K562 (cell line): ENCODE measurements at regions not wholly inside any gene's neighbourhood (a gene's known extent, or its start where the extent isn't known, plus 50 kb on each side); places are given as distances from the start of the nearest gene placed in this dataset.
A peak's percentile ranks its signal among the peaks of the same experiment; 100 is the strongest.

Experiments used
- CCNT2 ChIP-seq: IDR thresholded peaks from 2 replicates; pipeline ENCODE4 v1.6.1; 2011; ENCODE audit warnings: borderline replicate concordance, low read depth, mild to moderate bottlenecking, moderate library complexity, mixed read lengths, low read length; ENCODE audit not compliant: insufficient read length; ENCODE audit errors: extremely low read depth
- GTF2A2 ChIP-seq: IDR thresholded peaks from 2 replicates; pipeline ENCODE4 v1.6.1; 2016; ENCODE audit warnings: mild to moderate bottlenecking, missing genetic modification characterization, missing compliant biosample characterization
- MTA1 ChIP-seq: fragments of 450-650 bp; IDR thresholded peaks from 2 replicates; pipeline ENCODE4 v1.6.1; 2017; ENCODE audit warnings: borderline replicate concordance
- MTA3 ChIP-seq: fragments of 450-650 bp; formaldehyde crosslinking; IDR thresholded peaks from 2 replicates; pipeline ENCODE4 v1.6.1; 2017; ENCODE audit warnings: mild to moderate bottlenecking, borderline replicate concordance
- POLR2H ChIP-seq: IDR thresholded peaks from 2 replicates; pipeline ENCODE4 v1.6.1; 2016; ENCODE audit warnings: missing genetic modification characterization, low read depth, mild to moderate bottlenecking, control low read depth, missing compliant biosample characterization, moderate library complexity
- SMAD2 ChIP-seq: fragments of 150-350 bp; IDR thresholded peaks from 2 replicates; pipeline ENCODE4 v1.6.1; 2014; ENCODE audit warnings: low read depth, mild to moderate bottlenecking, low read length
- TCF3 ChIP-seq: sonication (generic); formaldehyde crosslinking; IDR thresholded peaks from 2 replicates; pipeline ENCODE4 v1.4.0; 2020; ENCODE audit warnings: mild to moderate bottlenecking, missing genetic modification reagents
- ZNF134 ChIP-seq: fragments of 250-450 bp; sonication (Bioruptor Pico); conservative IDR thresholded peaks from 2 replicates; pipeline ENCODE4 v1.4.0; 2020
- ZNF146 ChIP-seq: IDR thresholded peaks from one replicate; pipeline ENCODE4 v1.6.1; 2018; ENCODE audit warnings: missing compliant biosample characterization; ENCODE audit not compliant: unreplicated experiment
- ZNF184 ChIP-seq: sonication (generic); formaldehyde crosslinking; IDR thresholded peaks from 2 replicates; pipeline ENCODE4 v1.5.0; 2020; ENCODE audit warnings: missing genetic modification reagents
- ZNF696 ChIP-seq: fragments of 250-450 bp; sonication (Bioruptor Pico); conservative IDR thresholded peaks from 2 replicates; pipeline ENCODE4 v1.4.0; 2020; ENCODE audit warnings: mild to moderate bottlenecking, moderate library complexity
- ZNF766 ChIP-seq: fragments of 200-800 bp; sonication (Bioruptor generic); conservative IDR thresholded peaks from 2 replicates; pipeline ENCODE4 v1.6.1; 2016; ENCODE audit warnings: missing genetic modification characterization, missing compliant biosample characterization
- TF ChIP-seq, protein P1 (sequence below): fragments of 250-450 bp; sonication (Bioruptor Pico); IDR thresholded peaks from 2 replicates; pipeline ENCODE4 v1.9.0; 2021; ENCODE audit warnings: mild to moderate bottlenecking, inconsistent platforms
- TF ChIP-seq, protein P2 (sequence below): fragments of 450-650 bp; IDR thresholded peaks from 2 replicates; pipeline ENCODE4 v1.6.1; 2016; ENCODE audit warnings: low read depth
- TF ChIP-seq, protein P3 (sequence below): sonication (generic); formaldehyde crosslinking; IDR thresholded peaks from 2 replicates; pipeline ENCODE4 v1.8.1; 2022; ENCODE audit warnings: missing genetic modification reagents

DNA sequence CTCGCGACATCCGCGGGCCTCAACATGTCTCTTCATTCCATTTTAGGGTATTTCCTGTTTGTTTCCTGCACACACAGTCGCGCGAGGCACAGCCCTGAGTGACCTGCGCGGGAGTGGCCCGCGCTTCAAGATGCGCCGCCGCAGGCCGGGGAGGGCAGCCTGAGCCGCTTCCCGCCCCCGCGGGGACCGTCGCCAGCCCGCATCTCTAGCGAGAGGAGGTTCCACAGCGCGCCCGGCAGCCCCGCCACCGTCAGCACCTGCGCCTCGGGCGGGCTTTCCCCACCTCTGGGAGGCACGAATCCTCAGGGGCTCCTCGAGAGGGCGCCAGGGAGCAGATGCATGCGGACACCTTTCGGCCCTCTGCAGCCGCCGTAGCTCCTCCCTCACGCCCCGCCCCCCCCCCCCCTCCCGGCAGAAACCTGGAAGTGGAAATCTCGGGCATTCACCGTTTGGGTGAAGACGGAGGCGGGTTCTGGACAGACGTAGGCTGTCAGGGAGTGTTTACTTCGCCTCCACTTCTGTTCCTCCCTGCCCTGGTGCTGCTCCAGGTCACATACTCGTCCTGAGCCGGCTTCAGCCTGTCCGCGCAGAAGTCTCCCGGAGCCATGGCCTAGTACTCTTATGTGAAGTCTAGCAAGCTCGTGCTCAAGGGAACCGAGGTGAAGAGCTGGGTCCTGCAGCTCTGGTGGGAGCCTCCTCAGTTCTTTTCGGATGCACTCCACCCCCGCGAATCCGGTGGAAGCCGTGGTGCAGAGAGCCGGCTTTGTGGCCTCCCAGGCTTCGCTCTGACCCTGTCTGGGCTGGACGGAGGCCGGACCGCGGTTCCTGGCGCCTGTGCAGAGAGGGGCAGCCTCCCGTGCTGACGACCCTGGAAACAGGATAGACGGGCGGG is 880.5 kb upstream of the DEFB115 start (continued):
- TF ChIP-seq, protein P1, sequence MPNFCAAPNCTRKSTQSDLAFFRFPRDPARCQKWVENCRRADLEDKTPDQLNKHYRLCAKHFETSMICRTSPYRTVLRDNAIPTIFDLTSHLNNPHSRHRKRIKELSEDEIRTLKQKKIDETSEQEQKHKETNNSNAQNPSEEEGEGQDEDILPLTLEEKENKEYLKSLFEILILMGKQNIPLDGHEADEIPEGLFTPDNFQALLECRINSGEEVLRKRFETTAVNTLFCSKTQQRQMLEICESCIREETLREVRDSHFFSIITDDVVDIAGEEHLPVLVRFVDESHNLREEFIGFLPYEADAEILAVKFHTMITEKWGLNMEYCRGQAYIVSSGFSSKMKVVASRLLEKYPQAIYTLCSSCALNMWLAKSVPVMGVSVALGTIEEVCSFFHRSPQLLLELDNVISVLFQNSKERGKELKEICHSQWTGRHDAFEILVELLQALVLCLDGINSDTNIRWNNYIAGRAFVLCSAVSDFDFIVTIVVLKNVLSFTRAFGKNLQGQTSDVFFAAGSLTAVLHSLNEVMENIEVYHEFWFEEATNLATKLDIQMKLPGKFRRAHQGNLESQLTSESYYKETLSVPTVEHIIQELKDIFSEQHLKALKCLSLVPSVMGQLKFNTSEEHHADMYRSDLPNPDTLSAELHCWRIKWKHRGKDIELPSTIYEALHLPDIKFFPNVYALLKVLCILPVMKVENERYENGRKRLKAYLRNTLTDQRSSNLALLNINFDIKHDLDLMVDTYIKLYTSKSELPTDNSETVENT (CRISPR knock-in tag): no peak
- no peak for TF ChIP-seq ZNF184 (CRISPR knock-in tag)
- TF ChIP-seq ZNF134 (CRISPR knock-in tag): no peak
- no peak for TF ChIP-seq GTF2A2 (tag)
- TF ChIP-seq, protein P2, sequence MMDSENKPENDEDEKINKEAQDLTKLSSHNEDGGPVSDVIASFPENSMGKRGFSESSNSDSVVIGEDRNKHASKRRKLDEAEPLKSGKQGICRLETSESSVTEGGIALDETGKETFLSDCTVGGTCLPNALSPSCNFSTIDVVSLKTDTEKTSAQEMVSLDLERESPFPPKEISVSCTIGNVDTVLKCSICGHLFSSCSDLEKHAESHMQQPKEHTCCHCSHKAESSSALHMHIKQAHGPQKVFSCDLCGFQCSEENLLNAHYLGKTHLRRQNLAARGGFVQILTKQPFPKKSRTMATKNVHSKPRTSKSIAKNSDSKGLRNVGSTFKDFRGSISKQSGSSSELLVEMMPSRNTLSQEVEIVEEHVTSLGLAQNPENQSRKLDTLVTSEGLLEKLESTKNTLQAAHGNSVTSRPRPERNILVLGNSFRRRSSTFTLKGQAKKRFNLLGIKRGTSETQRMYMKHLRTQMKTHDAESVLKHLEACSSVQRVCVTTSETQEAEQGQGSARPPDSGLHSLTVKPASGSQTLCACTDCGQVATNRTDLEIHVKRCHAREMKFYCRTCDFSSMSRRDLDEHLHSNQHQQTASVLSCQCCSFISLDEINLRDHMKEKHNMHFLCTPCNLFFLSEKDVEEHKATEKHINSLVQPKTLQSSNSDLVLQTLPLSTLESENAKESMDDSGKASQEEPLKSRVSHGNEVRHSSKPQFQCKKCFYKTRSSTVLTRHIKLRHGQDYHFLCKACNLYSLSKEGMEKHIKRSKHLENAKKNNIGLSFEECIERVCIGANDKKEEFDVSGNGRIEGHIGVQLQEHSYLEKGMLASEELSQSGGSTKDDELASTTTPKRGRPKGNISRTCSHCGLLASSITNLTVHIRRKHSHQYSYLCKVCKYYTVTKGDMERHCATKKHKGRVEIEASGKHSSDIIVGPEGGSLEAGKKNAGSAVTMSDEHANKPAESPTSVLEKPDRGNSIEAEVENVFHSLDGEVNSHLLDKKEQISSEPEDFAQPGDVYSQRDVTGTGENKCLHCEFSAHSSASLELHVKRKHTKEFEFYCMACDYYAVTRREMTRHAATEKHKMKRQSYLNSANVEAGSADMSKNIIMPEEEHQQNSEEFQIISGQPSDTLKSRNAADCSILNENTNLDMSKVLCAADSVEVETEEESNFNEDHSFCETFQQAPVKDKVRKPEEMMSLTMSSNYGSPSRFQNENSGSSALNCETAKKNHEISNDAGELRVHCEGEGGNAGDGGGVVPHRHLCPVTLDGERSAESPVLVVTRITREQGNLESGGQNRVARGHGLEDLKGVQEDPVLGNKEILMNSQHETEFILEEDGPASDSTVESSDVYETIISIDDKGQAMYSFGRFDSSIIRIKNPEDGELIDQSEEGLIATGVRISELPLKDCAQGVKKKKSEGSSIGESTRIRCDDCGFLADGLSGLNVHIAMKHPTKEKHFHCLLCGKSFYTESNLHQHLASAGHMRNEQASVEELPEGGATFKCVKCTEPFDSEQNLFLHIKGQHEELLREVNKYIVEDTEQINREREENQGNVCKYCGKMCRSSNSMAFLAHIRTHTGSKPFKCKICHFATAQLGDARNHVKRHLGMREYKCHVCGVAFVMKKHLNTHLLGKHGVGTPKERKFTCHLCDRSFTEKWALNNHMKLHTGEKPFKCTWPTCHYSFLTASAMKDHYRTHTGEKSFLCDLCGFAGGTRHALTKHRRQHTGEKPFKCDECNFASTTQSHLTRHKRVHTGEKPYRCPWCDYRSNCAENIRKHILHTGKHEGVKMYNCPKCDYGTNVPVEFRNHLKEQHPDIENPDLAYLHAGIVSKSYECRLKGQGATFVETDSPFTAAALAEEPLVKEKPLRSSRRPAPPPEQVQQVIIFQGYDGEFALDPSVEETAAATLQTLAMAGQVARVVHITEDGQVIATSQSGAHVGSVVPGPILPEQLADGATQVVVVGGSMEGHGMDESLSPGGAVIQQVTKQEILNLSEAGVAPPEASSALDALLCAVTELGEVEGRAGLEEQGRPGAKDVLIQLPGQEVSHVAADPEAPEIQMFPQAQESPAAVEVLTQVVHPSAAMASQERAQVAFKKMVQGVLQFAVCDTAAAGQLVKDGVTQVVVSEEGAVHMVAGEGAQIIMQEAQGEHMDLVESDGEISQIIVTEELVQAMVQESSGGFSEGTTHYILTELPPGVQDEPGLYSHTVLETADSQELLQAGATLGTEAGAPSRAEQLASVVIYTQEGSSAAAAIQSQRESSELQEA: peak; percentile 93
- peak; percentile 31; the same call in 1 of the 2 replicates for TF ChIP-seq POLR2H (tag)
- no peak for TF ChIP-seq SMAD2
- TF ChIP-seq TCF3 (CRISPR knock-in tag): peak; percentile 29; the same call in 1 of the 2 replicates
- TF ChIP-seq CCNT2: no peak
- no peak for TF ChIP-seq ZNF146 (CRISPR knock-in tag)
- TF ChIP-seq ZNF696: no peak
- peak; percentile 96 for TF ChIP-seq MTA3
- 0 out of 2 replicates have a peak, but pooled peaks have one; percentile 44 for TF ChIP-seq ZNF766 (CRISPR knock-in tag)
- TF ChIP-seq MTA1: no peak
- TF ChIP-seq, protein P3, sequence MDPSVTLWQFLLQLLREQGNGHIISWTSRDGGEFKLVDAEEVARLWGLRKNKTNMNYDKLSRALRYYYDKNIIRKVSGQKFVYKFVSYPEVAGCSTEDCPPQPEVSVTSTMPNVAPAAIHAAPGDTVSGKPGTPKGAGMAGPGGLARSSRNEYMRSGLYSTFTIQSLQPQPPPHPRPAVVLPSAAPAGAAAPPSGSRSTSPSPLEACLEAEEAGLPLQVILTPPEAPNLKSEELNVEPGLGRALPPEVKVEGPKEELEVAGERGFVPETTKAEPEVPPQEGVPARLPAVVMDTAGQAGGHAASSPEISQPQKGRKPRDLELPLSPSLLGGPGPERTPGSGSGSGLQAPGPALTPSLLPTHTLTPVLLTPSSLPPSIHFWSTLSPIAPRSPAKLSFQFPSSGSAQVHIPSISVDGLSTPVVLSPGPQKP (CRISPR knock-in tag): no peak
